Neural progenitor cell (in vitro differentiated cells): ENCODE measurements at regions not wholly inside any gene's neighbourhood (a gene's known extent, or its start where the extent isn't known, plus 50 kb on each side); places are given as distances from the start of the nearest gene placed in this dataset.

ENCODE experiments used
- DNase-seq: peaks from one replicate; pipeline ENCODE4 v3.0.0-alpha.2; 2016; ENCODE audit warnings: low spot score
- H2AFZ ChIP-seq: fragments of 200-600 bp; sonication (generic); replicated peaks from 2 replicates; pipeline ENCODE4 v1.6.1; 2016; ENCODE audit warnings: antibody characterized with exemption
- H3F3A ChIP-seq: fragments of 200-600 bp; sonication (generic); 2 replicates; pipeline ENCODE4 v1.6.1; 2016; ENCODE audit warnings: antibody characterized with exemption, low read depth
- H3K27ac ChIP-seq: fragments of 200-600 bp; sonication (generic); 2 replicates; pipeline ENCODE4 v1.5.1; 2016; ENCODE audit warnings: mild to moderate bottlenecking
- H3K27me3 ChIP-seq: fragments of 200-600 bp; sonication (generic); 2 replicates; pipeline ENCODE4 v1.6.1; 2016; ENCODE audit warnings: mild to moderate bottlenecking, moderate library complexity
- H3K36me3 ChIP-seq: fragments of 200-600 bp; sonication (generic); 2 replicates; pipeline ENCODE4 v1.5.1; 2016
- H3K4me1 ChIP-seq: fragments of 200-600 bp; sonication (generic); 2 replicates; pipeline ENCODE4 v1.6.1; 2016; ENCODE audit warnings: mixed run types
- H3K4me2 ChIP-seq: fragments of 200-600 bp; sonication (generic); 2 replicates; pipeline ENCODE4 v1.6.1; 2016
- H3K4me3 ChIP-seq: fragments of 200-600 bp; sonication (generic); 2 replicates; pipeline ENCODE4 v1.5.1; 2016
- H3K79me2 ChIP-seq: fragments of 200-600 bp; sonication (generic); 2 replicates; pipeline ENCODE4 v1.6.1; 2016; ENCODE audit warnings: low read depth
- H3K9ac ChIP-seq: fragments of 200-600 bp; sonication (generic); 2 replicates; pipeline ENCODE4 v1.6.1; 2016
- H3K9me3 ChIP-seq: fragments of 200-600 bp; sonication (generic); 2 replicates; pipeline ENCODE4 v1.5.1; 2016; ENCODE audit warnings: low read depth
- H4K20me1 ChIP-seq: fragments of 200-600 bp; sonication (generic); 2 replicates; pipeline ENCODE4 v1.6.1; 2016; ENCODE audit warnings: low read depth
- H3K27ac Mint-ChIP-seq: 3 replicates; pipeline ENCODE4 v1.8.0; 2021; ENCODE audit warnings: mixed read lengths
- H3K27me3 Mint-ChIP-seq: 2 replicates; pipeline ENCODE4 v1.8.0; 2022; ENCODE audit warnings: low read depth, mild to moderate bottlenecking, inconsistent platforms, moderate library complexity, mixed read lengths; ENCODE audit not compliant: insufficient read depth
- H3K36me3 Mint-ChIP-seq: 3 replicates; pipeline ENCODE4 v1.8.0; 2021; ENCODE audit warnings: mixed read lengths
- H3K4me1 Mint-ChIP-seq: 3 replicates; pipeline ENCODE4 v1.8.0; 2021; ENCODE audit warnings: mixed read lengths
- H3K4me3 Mint-ChIP-seq: 3 replicates; pipeline ENCODE4 v1.8.0; 2021; ENCODE audit warnings: mild to moderate bottlenecking, moderate library complexity, mixed read lengths
- H3K9me3 Mint-ChIP-seq: 3 replicates; pipeline ENCODE4 v1.8.0; 2020; ENCODE audit warnings: mixed read lengths
- EZH2 ChIP-seq: fragments of 200-600 bp; sonication (generic); IDR thresholded peaks from 2 replicates; pipeline ENCODE4 v1.6.1; 2017; ENCODE audit warnings: antibody characterized with exemption, mild to moderate bottlenecking, moderate library complexity
- EZH2phosphoT487 ChIP-seq: fragments of 200-600 bp; sonication (generic); IDR thresholded peaks from 2 replicates; pipeline ENCODE4 v1.6.1; 2017; ENCODE audit warnings: antibody characterized with exemption
- TF ChIP-seq, protein P1 (sequence below): fragments of 200-600 bp; sonication (generic); IDR thresholded peaks from 2 replicates; pipeline ENCODE4 v1.5.1; 2017; ENCODE audit warnings: antibody characterized with exemption, mild to moderate bottlenecking

DNA sequence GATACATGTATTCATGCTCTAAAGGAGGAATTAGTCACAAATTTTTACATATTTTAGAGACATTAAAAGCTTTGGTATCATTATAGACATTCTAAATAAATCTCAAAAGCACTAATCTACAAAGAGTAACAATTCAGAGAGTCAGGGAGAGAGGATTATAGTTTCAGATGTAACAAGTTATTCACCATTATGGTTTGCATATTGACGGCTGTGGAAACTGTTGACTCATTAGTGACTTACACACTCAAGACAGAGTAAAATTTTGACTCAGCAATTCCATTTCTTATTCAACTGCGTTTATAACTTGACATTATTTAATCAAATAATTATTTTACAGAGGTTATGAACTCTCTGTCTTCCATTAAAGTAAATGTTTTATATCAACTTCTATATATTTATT is 95.4 kb upstream of the SEMA3C start:
- Mint-ChIP-seq H3K4me3 (no peak overlapping the region), H3K9me3 (peaks cover 5% of the 10 kb centered on the region), H3K4me1 (peaks cover 4% of the 10 kb centered on the region), H3K27ac (no peak overlapping the region), H3K27me3 (no peaks in the 10 kb centered on the region), H3K36me3 (peaks cover 4% of the 10 kb centered on the region)
- Histone ChIP-seq H3K79me2 (no peaks in the 10 kb centered on the region), H4K20me1 (no peaks in the 10 kb centered on the region), H3K4me1 (no peaks in the 10 kb centered on the region), H3K4me2 (no peak overlapping the region), H2AFZ (no peak overlapping the region), H3K9ac (no peak overlapping the region), H3K36me3 (peaks cover 6% of the 10 kb centered on the region), H3K27ac (no peak overlapping the region), H3F3A (no peaks in the 10 kb centered on the region), H3K4me3 (no peak overlapping the region), H3K9me3 (no peaks in the 10 kb centered on the region), H3K27me3 (no peaks in the 10 kb centered on the region)
- no peak for DNase-seq
- TF ChIP-seq, protein P1, sequence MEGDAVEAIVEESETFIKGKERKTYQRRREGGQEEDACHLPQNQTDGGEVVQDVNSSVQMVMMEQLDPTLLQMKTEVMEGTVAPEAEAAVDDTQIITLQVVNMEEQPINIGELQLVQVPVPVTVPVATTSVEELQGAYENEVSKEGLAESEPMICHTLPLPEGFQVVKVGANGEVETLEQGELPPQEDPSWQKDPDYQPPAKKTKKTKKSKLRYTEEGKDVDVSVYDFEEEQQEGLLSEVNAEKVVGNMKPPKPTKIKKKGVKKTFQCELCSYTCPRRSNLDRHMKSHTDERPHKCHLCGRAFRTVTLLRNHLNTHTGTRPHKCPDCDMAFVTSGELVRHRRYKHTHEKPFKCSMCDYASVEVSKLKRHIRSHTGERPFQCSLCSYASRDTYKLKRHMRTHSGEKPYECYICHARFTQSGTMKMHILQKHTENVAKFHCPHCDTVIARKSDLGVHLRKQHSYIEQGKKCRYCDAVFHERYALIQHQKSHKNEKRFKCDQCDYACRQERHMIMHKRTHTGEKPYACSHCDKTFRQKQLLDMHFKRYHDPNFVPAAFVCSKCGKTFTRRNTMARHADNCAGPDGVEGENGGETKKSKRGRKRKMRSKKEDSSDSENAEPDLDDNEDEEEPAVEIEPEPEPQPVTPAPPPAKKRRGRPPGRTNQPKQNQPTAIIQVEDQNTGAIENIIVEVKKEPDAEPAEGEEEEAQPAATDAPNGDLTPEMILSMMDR: no peak
- no peak for TF ChIP-seq EZH2phosphoT487

DNA sequence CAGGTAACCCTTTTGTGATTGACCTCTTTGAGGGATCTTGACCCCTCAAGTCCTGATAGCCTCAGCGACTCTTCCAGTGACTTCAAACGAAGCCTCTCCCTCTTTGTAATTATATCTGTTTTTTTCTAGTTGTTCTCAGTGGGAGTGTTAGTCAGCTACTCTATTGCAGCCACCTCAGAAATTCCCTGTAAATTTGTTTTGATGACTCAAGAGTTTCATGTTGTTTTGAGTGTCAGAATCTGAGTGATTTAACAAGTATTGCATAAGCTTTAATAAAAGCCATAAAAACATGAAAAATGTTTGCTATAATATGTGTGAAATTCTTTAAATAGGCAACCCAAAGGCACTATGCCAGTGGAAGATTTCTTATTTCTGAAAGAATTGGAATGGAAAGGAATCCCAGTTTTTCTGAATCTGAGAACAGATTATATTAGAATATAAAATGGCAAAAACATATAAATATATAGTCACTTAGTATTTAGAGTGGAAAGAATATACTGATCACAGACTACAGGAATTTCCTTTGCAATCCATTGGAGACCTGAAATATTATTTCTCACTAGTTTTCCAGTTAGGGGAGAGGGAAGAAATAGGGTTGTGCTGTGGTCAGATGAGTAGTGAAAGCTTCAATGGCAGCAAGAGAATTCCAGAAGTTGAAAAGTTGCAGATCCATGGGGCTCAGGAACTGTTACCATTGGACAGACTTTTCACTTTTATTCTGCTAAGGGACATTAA is 94.4 kb upstream of the SEMA3C start:
- peaks cover 5% of the 10 kb centered on the region for H3K9me3 Mint-ChIP-seq
- no peak overlapping the region for H3K27ac Mint-ChIP-seq
- Histone ChIP-seq H3K4me2 (no peak overlapping the region), H3K9me3 (no peaks in the 10 kb centered on the region), H3K27me3 (no peaks in the 10 kb centered on the region), H3K36me3 (peaks cover 6% of the 10 kb centered on the region), H3K4me3 (no peak overlapping the region), H3K27ac (no peak overlapping the region), H2AFZ (no peak overlapping the region), H3K79me2 (no peaks in the 10 kb centered on the region), H3K4me1 (no peaks in the 10 kb centered on the region), H4K20me1 (no peaks in the 10 kb centered on the region), H3F3A (no peaks in the 10 kb centered on the region), H3K9ac (no peak overlapping the region)
- H3K27me3 Mint-ChIP-seq: no peaks in the 10 kb centered on the region
- peaks cover 4% of the 10 kb centered on the region for H3K36me3 Mint-ChIP-seq
- H3K4me3 Mint-ChIP-seq: no peak overlapping the region
- TF ChIP-seq EZH2: no peak
- TF ChIP-seq, protein P1: no peak
- no peak for TF ChIP-seq EZH2phosphoT487
- peaks cover 4% of the 10 kb centered on the region for H3K4me1 Mint-ChIP-seq
- DNase-seq: no peak

DNA sequence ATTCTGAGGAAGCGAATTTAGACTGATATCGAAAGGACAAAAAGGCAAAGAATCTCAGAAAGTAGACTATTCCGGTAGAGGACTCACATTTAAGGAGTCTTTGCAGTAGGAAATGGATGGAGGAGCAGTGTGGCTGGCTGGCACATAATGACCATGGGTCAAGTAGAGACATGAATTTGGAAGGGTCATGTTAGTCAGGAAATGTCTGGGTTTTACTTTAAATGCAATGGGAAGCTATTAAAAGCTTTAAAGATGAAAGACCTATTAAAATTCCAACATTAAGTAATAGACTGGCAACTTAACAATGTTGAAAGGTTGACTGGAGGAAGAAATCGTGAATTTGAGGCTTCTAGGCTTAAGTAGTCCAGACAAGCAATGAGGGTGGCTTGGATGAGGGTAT is 90.0 kb upstream of the SEMA3C start:
- H3K27me3 Mint-ChIP-seq: no peaks in the 10 kb centered on the region
- Histone ChIP-seq H3K9ac (no peak overlapping the region), H4K20me1 (no peaks in the 10 kb centered on the region), H3F3A (no peaks in the 10 kb centered on the region), H3K36me3 (peaks cover 6% of the 10 kb centered on the region), H3K4me1 (no peaks in the 10 kb centered on the region), H3K27me3 (no peaks in the 10 kb centered on the region), H3K9me3 (no peaks in the 10 kb centered on the region), H3K79me2 (no peaks in the 10 kb centered on the region), H3K4me3 (no peak overlapping the region), H3K27ac (no peak overlapping the region), H3K4me2 (no peak overlapping the region), H2AFZ (no peak overlapping the region)
- peaks cover 8% of the 10 kb centered on the region for H3K9me3 Mint-ChIP-seq
- TF ChIP-seq EZH2 (no peak), EZH2phosphoT487 (no peak)
- TF ChIP-seq, protein P1: no peak
- peaks cover 4% of the 10 kb centered on the region for H3K36me3 Mint-ChIP-seq
- H3K27ac Mint-ChIP-seq: no peak overlapping the region
- peaks cover 4% of the 10 kb centered on the region for H3K4me1 Mint-ChIP-seq
- no peak for DNase-seq
- H3K4me3 Mint-ChIP-seq: no peak overlapping the region
